CD4-positive, alpha-beta T cell treated with Interleukin-15 for 1 hour (primary cell): ENCODE measurements at regions not wholly inside any gene's neighbourhood (a gene's known extent, or its start where the extent isn't known, plus 50 kb on each side); places are given as distances from the start of the nearest gene placed in this dataset.

ENCODE experiments used
- DNase-seq: peaks from one replicate; pipeline ENCODE4 v3.0.0-alpha.2; 2020

GRCh38 chr5:58094031-58094430 lies 365.9 kb downstream of the PLK2 start:
- DNase-seq = no peak

DNA sequence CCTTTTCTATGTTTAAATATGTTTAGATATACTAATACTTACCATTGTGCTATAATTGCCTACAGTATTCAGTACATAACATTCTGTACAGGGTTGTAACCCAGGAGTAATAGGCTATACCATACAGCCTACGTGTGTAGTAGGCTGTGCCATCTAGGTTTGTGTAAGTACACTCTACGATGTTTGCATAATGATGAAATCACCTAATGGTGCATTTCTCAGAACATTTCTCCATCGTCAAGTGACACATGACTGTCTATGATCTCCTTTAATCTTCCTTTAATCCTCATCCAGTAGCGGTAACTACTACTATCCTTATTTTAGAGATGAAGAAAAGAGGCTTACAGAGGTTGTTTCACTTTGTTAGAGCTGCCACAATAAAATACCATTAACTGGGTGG lies 369.2 kb downstream of the PLK2 start:
- DNase-seq = no peak

DNA sequence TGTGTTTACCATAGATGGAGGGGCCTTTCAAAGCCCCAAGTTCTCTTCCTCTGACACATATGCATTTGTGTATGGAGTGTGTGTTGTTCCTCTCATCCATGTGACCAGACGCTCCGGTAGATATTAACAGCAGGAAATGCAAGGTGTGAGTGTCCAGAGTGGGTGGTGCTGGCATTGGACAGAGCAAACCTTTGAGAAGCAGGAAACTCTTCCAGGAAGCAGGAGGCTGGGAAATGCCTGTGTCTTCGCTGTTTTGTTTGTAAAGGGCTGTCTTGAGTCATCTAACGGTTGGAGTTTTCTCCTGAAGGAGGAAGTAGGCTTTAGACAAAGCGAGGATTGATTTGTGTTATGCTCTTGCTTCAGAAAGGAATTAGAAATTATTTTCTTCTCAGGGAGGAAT lies 370.9 kb downstream of the PLK2 start:
- no peak for DNase-seq

GRCh38 chr5:58087905-58088304 lies 372.0 kb downstream of the PLK2 start:
- no peak for DNase-seq

DNA sequence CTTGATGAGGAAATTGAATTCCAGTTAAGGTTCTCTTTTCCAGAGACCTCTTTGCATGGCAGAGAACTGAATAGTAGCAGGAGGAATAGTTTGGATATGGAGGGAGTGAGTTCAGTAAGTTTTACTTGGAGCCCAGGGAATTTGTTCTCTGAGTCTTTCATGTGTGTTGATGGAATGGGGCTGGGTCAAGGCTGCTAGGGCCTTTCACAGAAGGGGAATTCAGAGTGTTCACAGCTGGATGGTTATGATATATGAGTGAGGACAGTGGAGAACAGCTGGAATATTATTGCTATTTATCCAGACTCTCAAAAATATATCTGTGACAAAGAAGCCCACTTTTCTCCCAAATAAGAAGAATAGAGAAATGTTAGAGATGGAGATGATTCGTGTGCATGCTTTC lies 372.8 kb downstream of the PLK2 start:
- no peak for DNase-seq

DNA sequence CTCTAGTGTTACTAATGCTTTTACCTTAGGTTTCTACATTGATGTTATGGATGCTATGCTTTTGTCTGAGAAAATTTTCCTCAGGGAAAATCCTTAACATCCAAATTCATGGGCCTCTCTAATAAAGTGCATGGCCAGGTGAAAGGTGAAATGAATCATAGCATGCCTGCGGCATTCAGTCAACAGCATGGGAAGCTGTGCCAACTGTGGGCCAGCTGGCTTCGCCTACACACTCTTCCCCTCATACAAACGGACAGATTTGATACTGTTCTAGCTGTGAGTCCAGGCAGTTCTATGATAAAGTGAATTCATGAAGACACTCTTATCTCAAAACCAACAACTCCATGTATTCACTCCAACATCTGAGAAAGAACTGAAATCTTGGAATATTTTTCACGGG lies 374.1 kb downstream of the PLK2 start:
- no peak for DNase-seq

- DNase-seq = no peak
Measured at GRCh38 chr5:58081435-58081834, 378.5 kb downstream of the PLK2 start.

- no peak for DNase-seq
Measured at GRCh38 chr5:58080573-58080972, 379.3 kb downstream of the PLK2 start.

GRCh38 chr5:58077966-58078365 lies 381.9 kb downstream of the PLK2 start:
- DNase-seq = no peak

DNA sequence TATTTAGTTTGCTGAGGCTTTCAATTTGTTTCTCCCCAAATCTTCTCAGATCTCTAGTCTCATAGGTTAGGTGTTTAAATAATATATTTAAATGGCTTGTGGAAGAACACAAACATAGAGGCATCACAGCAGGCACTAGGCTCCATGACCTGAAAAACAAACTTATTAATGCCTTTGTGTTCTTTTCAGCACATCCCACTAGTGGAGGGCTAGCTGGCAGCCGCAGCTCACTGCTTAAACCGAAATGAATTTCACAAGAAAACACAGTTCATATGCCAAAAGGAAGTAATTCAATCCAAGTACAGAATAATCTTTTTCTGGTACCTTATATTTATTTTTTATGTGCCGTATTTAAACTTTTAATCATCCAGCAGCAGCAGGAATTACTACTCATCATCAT lies 382.5 kb downstream of the PLK2 start:
- no peak for DNase-seq

DNA sequence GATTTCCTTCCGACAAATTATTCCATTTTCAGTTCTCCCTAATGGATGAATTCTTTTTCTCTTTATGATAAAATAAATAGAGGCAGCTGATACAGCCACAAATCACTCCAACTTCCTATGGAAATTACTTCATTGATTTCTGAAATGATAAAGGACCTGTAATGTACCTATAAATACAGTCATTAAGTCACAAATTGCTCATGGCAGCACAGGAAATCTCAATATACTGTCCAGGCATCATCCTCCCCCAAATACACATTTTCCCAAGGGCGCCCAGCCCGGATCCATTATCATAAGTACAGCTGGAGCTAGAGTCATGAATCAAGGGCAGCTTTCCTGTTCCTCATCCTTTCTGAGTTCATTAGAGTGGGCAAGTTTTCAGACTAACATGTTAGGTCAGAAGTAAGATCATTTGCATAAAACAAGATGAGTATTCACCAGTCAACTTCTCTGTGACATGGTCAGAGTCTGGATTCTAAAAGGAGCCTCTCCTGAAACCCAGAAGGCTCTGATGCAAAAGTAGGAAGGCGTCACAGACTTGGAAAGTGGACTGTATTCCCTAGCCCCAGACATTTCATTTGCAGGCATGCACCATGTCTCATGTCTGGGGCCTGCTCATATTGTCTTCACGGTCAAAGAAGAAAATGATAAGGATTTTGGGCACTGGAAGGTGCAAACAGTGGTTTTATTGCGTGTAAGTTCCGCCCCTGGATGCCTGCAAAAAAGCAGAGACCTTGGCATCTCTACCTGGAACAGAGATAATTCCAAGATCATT lies 383.2 kb downstream of the PLK2 start:
- DNase-seq = no peak

- DNase-seq = no peak
Measured at GRCh38 chr5:58075907-58076306, 384.0 kb downstream of the PLK2 start.

DNA sequence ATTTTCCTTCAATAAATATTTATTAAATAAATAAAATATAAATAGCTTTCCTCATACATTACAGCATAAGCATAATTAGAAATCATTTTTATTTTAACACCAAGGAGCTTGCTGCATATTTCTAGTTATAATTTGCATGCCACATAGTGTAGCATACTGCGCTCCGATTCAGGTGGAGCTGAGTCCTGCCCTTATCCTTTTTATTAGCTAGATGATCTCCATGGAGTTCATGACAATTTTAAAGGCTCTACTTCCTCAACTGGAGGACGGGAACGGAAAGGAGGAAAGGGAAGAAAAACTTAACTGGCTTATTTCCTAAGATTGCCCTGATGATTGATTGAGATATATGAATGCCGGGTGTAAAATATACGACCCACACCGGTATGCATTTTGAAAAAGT lies 385.2 kb downstream of the PLK2 start:
- DNase-seq = no peak

GRCh38 chr5:58074222-58074621 lies 385.7 kb downstream of the PLK2 start:
- DNase-seq = no peak

DNA sequence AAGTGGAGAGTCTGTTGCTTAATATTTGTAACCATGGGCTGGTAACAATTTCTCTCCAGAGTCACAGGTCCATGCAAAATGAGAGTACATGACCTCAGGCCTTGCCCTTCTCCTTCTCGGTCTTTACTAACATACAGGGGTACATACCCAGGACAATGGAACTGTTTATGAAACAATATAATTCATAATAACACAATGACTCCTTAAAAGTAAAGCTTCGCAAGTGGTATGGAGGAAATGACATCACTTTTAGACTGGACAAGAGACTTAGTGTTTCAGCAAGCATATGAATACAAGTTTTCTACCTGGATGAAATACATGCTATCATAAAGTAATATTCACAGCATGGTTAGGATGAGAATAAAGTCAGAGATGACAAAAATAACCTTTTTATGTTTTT lies 386.6 kb downstream of the PLK2 start:
- DNase-seq = no peak

DNA sequence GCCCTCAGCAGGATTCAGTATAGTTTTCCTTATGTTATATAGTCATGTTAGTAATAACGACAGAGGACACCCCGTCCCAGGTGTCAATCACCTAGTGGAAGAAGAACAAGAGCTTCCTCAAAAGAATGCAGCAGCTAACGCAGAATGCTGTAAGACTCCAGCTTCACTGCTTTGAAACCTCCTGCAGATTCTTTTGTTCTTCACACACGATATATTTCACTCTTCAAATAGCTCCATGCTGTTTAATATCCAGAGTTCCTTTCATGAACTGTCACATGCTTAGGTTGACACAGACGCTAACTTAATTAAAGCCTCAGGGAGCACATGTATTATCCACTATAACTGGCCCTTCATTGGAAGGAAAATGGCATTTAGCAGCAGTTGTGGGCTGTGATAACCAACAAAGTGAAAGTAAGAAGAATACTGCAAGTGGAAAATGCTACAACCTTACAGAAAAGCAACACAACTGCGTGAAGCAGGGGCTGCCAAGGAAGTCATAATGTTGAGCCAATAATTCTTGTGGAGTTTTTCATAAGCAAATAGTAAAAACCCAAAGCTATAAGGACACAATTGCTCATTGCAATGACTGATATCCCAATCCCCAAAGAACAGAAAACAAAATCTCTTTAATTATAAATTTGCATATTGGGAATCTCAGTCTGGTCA lies 387.5 kb downstream of the PLK2 start:
- no peak for DNase-seq

- no peak for DNase-seq
Measured at GRCh38 chr5:58071566-58071965, 388.3 kb downstream of the PLK2 start.

GRCh38 chr5:58069846-58070245 lies 390.0 kb downstream of the PLK2 start:
- DNase-seq = no peak

GRCh38 chr5:58069016-58069705 lies 390.7 kb downstream of the PLK2 start:
- DNase-seq = no peak

GRCh38 chr5:58066557-58066956 lies 393.3 kb downstream of the PLK2 start:
- no peak for DNase-seq

GRCh38 chr5:58066076-58066475 lies 393.8 kb downstream of the PLK2 start:
- DNase-seq = no peak

GRCh38 chr5:58064801-58065200 lies 395.1 kb downstream of the PLK2 start:
- DNase-seq = no peak

- no peak for DNase-seq
Measured at GRCh38 chr5:58060996-58061395, 398.9 kb downstream of the PLK2 start.

- no peak for DNase-seq
Measured at GRCh38 chr5:58057324-58057723, 402.6 kb downstream of the PLK2 start.
